ENCODE measurements at regions not wholly inside any gene's neighbourhood (a gene's known extent, or its start where the extent isn't known, plus 50 kb on each side); places are given as distances from the start of the nearest gene placed in this dataset.

DNA sequence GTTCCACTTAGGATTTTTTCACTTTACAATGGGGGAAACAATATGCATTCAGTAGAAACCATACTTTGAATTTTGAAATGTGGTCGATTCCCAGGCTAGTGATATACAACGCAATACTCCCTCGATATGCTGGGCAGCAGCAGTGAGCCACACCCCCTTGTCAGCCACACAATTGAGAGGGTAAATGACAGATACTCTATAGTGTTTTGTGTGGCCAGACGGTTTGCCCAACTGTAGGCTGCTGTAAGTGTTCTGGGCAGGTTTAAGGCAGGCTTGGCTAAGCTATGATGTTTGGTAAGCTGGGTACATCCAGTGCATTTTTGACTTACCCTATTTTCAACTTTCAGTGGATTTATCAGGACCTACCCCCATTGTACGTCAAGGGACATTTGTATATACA, 169.6 kb upstream of the KIAA1217 start:
- Histone ChIP-seq H2AFZ (ENCODE audit: low read length) (no peak overlapping the region), H3K36me3 (ENCODE audit: insufficient read depth, low read length) (no peaks in the 10 kb centered on the region), H4K20me1 (ENCODE audit: insufficient read depth, low read length, poor library complexity, severe bottlenecking) (no peaks in the 10 kb centered on the region), H3K4me3 (ENCODE audit: low read length, poor library complexity, severe bottlenecking) (no peak overlapping the region), H3K9ac (ENCODE audit: low read depth, low read length, poor library complexity, severe bottlenecking) (no peak overlapping the region), H3K79me2 (ENCODE audit: insufficient read depth, low read length) (no peaks in the 10 kb centered on the region), H3K9me3 (ENCODE audit: insufficient read depth, low read depth, low read length) (no peaks in the 10 kb centered on the region), H3K4me1 (ENCODE audit: insufficient read depth, low read length, poor library complexity, severe bottlenecking) (no peaks in the 10 kb centered on the region), H3K4me2 (ENCODE audit: low read depth, low read length, poor library complexity, severe bottlenecking) (no peak overlapping the region), H3K9me2 (replicated peaks; ENCODE audit: low read depth, low read length) (no peaks in the 10 kb centered on the region), H3F3A (ENCODE audit: low read depth) (no peaks in the 10 kb centered on the region), H3K27me3 (ENCODE audit: insufficient read depth, low read length, poor library complexity, severe bottlenecking) (no peaks in the 10 kb centered on the region)
- TF ChIP-seq, protein P1, sequence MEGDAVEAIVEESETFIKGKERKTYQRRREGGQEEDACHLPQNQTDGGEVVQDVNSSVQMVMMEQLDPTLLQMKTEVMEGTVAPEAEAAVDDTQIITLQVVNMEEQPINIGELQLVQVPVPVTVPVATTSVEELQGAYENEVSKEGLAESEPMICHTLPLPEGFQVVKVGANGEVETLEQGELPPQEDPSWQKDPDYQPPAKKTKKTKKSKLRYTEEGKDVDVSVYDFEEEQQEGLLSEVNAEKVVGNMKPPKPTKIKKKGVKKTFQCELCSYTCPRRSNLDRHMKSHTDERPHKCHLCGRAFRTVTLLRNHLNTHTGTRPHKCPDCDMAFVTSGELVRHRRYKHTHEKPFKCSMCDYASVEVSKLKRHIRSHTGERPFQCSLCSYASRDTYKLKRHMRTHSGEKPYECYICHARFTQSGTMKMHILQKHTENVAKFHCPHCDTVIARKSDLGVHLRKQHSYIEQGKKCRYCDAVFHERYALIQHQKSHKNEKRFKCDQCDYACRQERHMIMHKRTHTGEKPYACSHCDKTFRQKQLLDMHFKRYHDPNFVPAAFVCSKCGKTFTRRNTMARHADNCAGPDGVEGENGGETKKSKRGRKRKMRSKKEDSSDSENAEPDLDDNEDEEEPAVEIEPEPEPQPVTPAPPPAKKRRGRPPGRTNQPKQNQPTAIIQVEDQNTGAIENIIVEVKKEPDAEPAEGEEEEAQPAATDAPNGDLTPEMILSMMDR (conservative IDR thresholded peaks at IDR 0.05; ENCODE audit: low read length): no peak
- no peak for TF ChIP-seq EZH2phosphoT487 (IDR thresholded peaks at IDR 0.05; ENCODE audit: borderline replicate concordance)

DNA sequence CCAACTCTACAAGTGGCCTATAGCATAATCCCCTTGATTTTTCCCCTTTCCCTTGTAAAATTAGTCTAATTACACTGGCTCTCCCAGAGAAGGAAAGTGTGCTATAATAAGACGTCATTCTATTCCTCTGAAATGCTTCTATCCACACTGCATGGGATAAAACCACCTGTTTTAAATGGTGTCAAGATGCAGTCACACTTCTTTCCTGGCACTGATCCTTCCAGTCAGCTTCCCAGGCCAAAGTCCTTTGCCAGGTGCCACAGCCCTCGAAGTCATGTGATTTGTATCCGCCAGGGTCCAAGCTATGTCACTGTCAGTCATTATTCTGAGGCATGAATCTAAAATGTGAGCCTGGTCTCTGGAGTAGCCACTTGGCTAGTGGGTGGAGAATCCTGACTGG, 169.0 kb upstream of the KIAA1217 start:
- H3K79me2 ChIP-seq (ENCODE audit: insufficient read depth, low read length): no peaks in the 10 kb centered on the region
- H3K9me2 ChIP-seq (replicated peaks; ENCODE audit: low read depth, low read length): no peaks in the 10 kb centered on the region
- H3K4me1 ChIP-seq (ENCODE audit: insufficient read depth, low read length, poor library complexity, severe bottlenecking): no peaks in the 10 kb centered on the region
- no peaks in the 10 kb centered on the region for H3K9me3 ChIP-seq (ENCODE audit: insufficient read depth, low read depth, low read length)
- no peak overlapping the region for H3K4me2 ChIP-seq (ENCODE audit: low read depth, low read length, poor library complexity, severe bottlenecking)
- H4K20me1 ChIP-seq (ENCODE audit: insufficient read depth, low read length, poor library complexity, severe bottlenecking): no peaks in the 10 kb centered on the region
- no peaks in the 10 kb centered on the region for H3K36me3 ChIP-seq (ENCODE audit: insufficient read depth, low read length)
- H3K9ac ChIP-seq (ENCODE audit: low read depth, low read length, poor library complexity, severe bottlenecking): no peak overlapping the region
- no peaks in the 10 kb centered on the region for H3K27me3 ChIP-seq (ENCODE audit: insufficient read depth, low read length, poor library complexity, severe bottlenecking)
- no peak overlapping the region for H2AFZ ChIP-seq (ENCODE audit: low read length)
- no peaks in the 10 kb centered on the region for H3F3A ChIP-seq (ENCODE audit: low read depth)
- TF ChIP-seq, protein P1 (conservative IDR thresholded peaks at IDR 0.05; ENCODE audit: low read length): no peak
- TF ChIP-seq EZH2phosphoT487 (IDR thresholded peaks at IDR 0.05; ENCODE audit: borderline replicate concordance): no peak
- H3K4me3 ChIP-seq (ENCODE audit: low read length, poor library complexity, severe bottlenecking): no peak overlapping the region

DNA sequence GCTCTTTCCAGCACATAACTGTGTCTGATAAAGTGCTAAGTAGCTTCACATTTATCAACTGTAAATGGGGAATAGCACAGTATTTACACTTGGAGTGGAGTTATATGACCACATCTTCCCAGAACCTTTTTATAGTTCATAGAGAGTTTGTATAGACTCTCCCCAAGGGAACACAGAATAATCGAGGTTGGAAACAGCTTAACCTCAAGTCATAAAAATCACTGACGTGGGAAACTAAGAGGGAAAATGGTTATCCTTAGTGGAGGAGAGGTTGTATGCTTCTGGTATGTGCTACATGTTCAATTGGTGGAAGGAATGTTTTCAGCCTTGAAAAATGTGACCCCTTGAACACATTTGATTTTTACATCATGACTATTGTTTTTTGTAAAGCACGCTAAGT, 167.9 kb upstream of the KIAA1217 start:
- Histone ChIP-seq H3K4me2 (ENCODE audit: low read depth, low read length, poor library complexity, severe bottlenecking) (no peak overlapping the region), H3K9me2 (replicated peaks; ENCODE audit: low read depth, low read length) (no peaks in the 10 kb centered on the region), H3K79me2 (ENCODE audit: insufficient read depth, low read length) (no peaks in the 10 kb centered on the region), H3K9me3 (ENCODE audit: insufficient read depth, low read depth, low read length) (no peaks in the 10 kb centered on the region), H3K4me1 (ENCODE audit: insufficient read depth, low read length, poor library complexity, severe bottlenecking) (no peaks in the 10 kb centered on the region), H2AFZ (ENCODE audit: low read length) (no peak overlapping the region), H3F3A (ENCODE audit: low read depth) (no peaks in the 10 kb centered on the region), H3K27me3 (ENCODE audit: insufficient read depth, low read length, poor library complexity, severe bottlenecking) (no peaks in the 10 kb centered on the region), H3K9ac (ENCODE audit: low read depth, low read length, poor library complexity, severe bottlenecking) (no peak overlapping the region), H3K4me3 (ENCODE audit: low read length, poor library complexity, severe bottlenecking) (no peak overlapping the region), H4K20me1 (ENCODE audit: insufficient read depth, low read length, poor library complexity, severe bottlenecking) (no peaks in the 10 kb centered on the region), H3K36me3 (ENCODE audit: insufficient read depth, low read length) (no peaks in the 10 kb centered on the region)
- no peak for TF ChIP-seq EZH2phosphoT487 (IDR thresholded peaks at IDR 0.05; ENCODE audit: borderline replicate concordance)
- TF ChIP-seq, protein P1 (conservative IDR thresholded peaks at IDR 0.05; ENCODE audit: low read length): no peak
